NT2/D1 (cell line): ENCODE measurements at regions not wholly inside any gene's neighbourhood (a gene's known extent, or its start where the extent isn't known, plus 50 kb on each side); places are given as distances from the start of the nearest gene placed in this dataset.

ENCODE experiments used
- DNase-seq: peaks from one replicate; pipeline ENCODE4 v3.0.0-alpha.2; 2011; ENCODE audit warnings: low read depth, low spot score
- H3K27me3 ChIP-seq: 2 replicates; pipeline ENCODE4 v1.6.0; 2011; ENCODE audit warnings: mild to moderate bottlenecking; ENCODE audit not compliant: insufficient read length, insufficient read depth
- H3K36me3 ChIP-seq: 2 replicates; pipeline ENCODE4 v1.6.1; 2011; ENCODE audit warnings: mild to moderate bottlenecking, low read length, mixed read lengths; ENCODE audit not compliant: insufficient read depth, insufficient read length
- H3K4me1 ChIP-seq: 2 replicates; pipeline ENCODE4 v1.5.1; 2011; ENCODE audit not compliant: insufficient read depth, insufficient read length
- H3K4me3 ChIP-seq: 2 replicates; pipeline ENCODE4 v1.5.1; 2011; ENCODE audit warnings: low read depth; ENCODE audit not compliant: insufficient read length
- H3K9ac ChIP-seq: 2 replicates; pipeline ENCODE4 v1.6.0; 2011; ENCODE audit warnings: low read depth; ENCODE audit not compliant: insufficient read length
- H3K9me3 ChIP-seq: 2 replicates; pipeline ENCODE4 v1.5.1; 2011; ENCODE audit warnings: mild to moderate bottlenecking, low read length; ENCODE audit not compliant: insufficient read depth
- SUZ12 ChIP-seq: IDR thresholded peaks from 2 replicates; pipeline ENCODE4 v1.6.1; 2011; ENCODE audit not compliant: insufficient read length, insufficient read depth; ENCODE audit errors: extremely low read depth
- YY1 ChIP-seq: IDR thresholded peaks from 2 replicates; pipeline ENCODE4 v1.6.1; 2011; ENCODE audit not compliant: insufficient read length, insufficient read depth
- ZNF274 ChIP-seq: IDR thresholded peaks from 2 replicates; pipeline ENCODE4 v1.6.1; 2011; ENCODE audit warnings: mild to moderate bottlenecking, low read depth, low read length

- H3K9me3 ChIP-seq, result no peaks in the 10 kb centered on the region
- TF ChIP-seq SUZ12 (no peak), YY1 (no peak), ZNF274 (no peak)
- H3K4me1 ChIP-seq, result peaks cover 2% of the 10 kb centered on the region
- H3K9ac ChIP-seq, result no peak overlapping the region
- no peak overlapping the region for H3K4me3 ChIP-seq
- DNase-seq, result no peak
- H3K27me3 ChIP-seq, result no peaks in the 10 kb centered on the region
- no peaks in the 10 kb centered on the region for H3K36me3 ChIP-seq
Observed at GRCh38 chr11:130631119-130631518, 182.7 kb downstream of the ADAMTS15 start.

GRCh38 chr11:130633466-130633865 lies 185.0 kb downstream of the ADAMTS15 start:
- H3K36me3 ChIP-seq, result no peaks in the 10 kb centered on the region
- no peak overlapping the region for H3K9ac ChIP-seq
- TF ChIP-seq SUZ12, result no peak
- no peak for TF ChIP-seq ZNF274
- TF ChIP-seq YY1, result no peak
- H3K9me3 ChIP-seq, result no peaks in the 10 kb centered on the region
- peaks cover 2% of the 10 kb centered on the region for H3K4me1 ChIP-seq
- no peaks in the 10 kb centered on the region for H3K27me3 ChIP-seq
- H3K4me3 ChIP-seq, result no peak overlapping the region
- DNase-seq, result no peak

- TF ChIP-seq SUZ12, result no peak
- no peak for TF ChIP-seq YY1
- TF ChIP-seq ZNF274, result no peak
- H3K9ac ChIP-seq, result no peak overlapping the region
- H3K36me3 ChIP-seq, result no peaks in the 10 kb centered on the region
- H3K4me1 ChIP-seq, result peaks cover 2% of the 10 kb centered on the region
- H3K9me3 ChIP-seq, result no peaks in the 10 kb centered on the region
- H3K4me3 ChIP-seq, result no peak overlapping the region
- DNase-seq, result no peak
- H3K27me3 ChIP-seq, result no peaks in the 10 kb centered on the region
Observed at GRCh38 chr11:130634186-130634585, 185.7 kb downstream of the ADAMTS15 start.

- DNase-seq, result no peak
- Histone ChIP-seq H3K36me3 (no peaks in the 10 kb centered on the region), H3K4me1 (peaks cover 2% of the 10 kb centered on the region), H3K9ac (no peak overlapping the region), H3K9me3 (no peaks in the 10 kb centered on the region), H3K4me3 (no peak overlapping the region), H3K27me3 (no peaks in the 10 kb centered on the region)
- no peak for TF ChIP-seq ZNF274
- TF ChIP-seq SUZ12, result no peak
Observed at GRCh38 chr11:130634961-130635473, 186.6 kb downstream of the ADAMTS15 start.

GRCh38 chr11:130635937-130636630 lies 187.6 kb downstream of the ADAMTS15 start:
- Histone ChIP-seq H3K9ac (no peak overlapping the region), H3K4me3 (no peak overlapping the region)
- no peak for TF ChIP-seq ZNF274
- TF ChIP-seq SUZ12, result no peak
- TF ChIP-seq YY1, result no peak

GRCh38 chr11:130636722-130637464 lies 188.4 kb downstream of the ADAMTS15 start:
- Histone ChIP-seq H3K36me3 (no peaks in the 10 kb centered on the region), H3K4me1 (peaks cover 2% of the 10 kb centered on the region), H3K4me3 (no peak overlapping the region), H3K27me3 (no peaks in the 10 kb centered on the region), H3K9me3 (no peaks in the 10 kb centered on the region), H3K9ac (no peak overlapping the region)
- TF ChIP-seq SUZ12 (no peak), ZNF274 (no peak), YY1 (no peak)
- no peak for DNase-seq

More at GRCh38 chr11:130635937-130636630, 187.6 kb downstream of the ADAMTS15 start:
- no peaks in the 10 kb centered on the region for H3K27me3 ChIP-seq
- peaks cover 2% of the 10 kb centered on the region for H3K4me1 ChIP-seq
- no peaks in the 10 kb centered on the region for H3K9me3 ChIP-seq
- no peak for DNase-seq
- H3K36me3 ChIP-seq, result no peaks in the 10 kb centered on the region

- H3K4me3 ChIP-seq, result no peak overlapping the region
- TF ChIP-seq ZNF274 (no peak), SUZ12 (no peak), YY1 (no peak)
Observed at GRCh38 chr11:130637566-130637965, 189.1 kb downstream of the ADAMTS15 start.

More at GRCh38 chr11:130637566-130637965, 189.1 kb downstream of the ADAMTS15 start:
- Histone ChIP-seq H3K9me3 (no peaks in the 10 kb centered on the region), H3K36me3 (no peaks in the 10 kb centered on the region), H3K27me3 (no peaks in the 10 kb centered on the region), H3K4me1 (peaks cover 2% of the 10 kb centered on the region), H3K9ac (no peak overlapping the region)
- no peak for DNase-seq
